ENCODE measurements at regions not wholly inside any gene's neighbourhood (a gene's known extent, or its start where the extent isn't known, plus 50 kb on each side); places are given as distances from the start of the nearest gene placed in this dataset.

DNA sequence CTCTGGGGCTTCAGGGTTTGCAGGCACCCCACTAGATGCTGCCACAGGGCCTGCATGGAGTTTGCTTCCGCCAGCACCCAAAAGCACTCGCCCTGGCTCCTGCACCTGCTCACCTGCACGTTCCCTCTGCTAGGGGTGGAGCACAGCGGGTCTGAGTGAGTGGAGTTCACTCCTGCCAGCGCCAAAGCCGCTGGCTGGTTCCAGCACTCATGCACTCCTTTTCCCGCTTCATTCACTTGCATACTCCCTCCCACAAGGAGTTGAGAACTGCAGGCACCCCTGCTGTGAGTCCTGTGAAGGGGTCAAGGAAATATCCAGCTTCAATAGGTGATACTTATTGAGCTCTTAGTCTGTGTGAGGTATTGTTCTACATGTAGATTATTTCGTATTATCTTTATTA, 537.5 kb downstream of the NR2F2 start:
- TF ChIP-seq, protein P1, sequence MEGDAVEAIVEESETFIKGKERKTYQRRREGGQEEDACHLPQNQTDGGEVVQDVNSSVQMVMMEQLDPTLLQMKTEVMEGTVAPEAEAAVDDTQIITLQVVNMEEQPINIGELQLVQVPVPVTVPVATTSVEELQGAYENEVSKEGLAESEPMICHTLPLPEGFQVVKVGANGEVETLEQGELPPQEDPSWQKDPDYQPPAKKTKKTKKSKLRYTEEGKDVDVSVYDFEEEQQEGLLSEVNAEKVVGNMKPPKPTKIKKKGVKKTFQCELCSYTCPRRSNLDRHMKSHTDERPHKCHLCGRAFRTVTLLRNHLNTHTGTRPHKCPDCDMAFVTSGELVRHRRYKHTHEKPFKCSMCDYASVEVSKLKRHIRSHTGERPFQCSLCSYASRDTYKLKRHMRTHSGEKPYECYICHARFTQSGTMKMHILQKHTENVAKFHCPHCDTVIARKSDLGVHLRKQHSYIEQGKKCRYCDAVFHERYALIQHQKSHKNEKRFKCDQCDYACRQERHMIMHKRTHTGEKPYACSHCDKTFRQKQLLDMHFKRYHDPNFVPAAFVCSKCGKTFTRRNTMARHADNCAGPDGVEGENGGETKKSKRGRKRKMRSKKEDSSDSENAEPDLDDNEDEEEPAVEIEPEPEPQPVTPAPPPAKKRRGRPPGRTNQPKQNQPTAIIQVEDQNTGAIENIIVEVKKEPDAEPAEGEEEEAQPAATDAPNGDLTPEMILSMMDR (conservative IDR thresholded peaks at IDR 0.05 in 1 of 2, IDR thresholded peaks at IDR 0.05 in 1 of 2; ENCODE audit: low read depth in 1 of 2, low read length in 2 of 2): no peak
- no peak for TF ChIP-seq EZH2 (IDR thresholded peaks at IDR 0.05; ENCODE audit: low read length, missing control alignments)

All from fibroblast of lung (primary cell).